ENCODE measurements at regions not wholly inside any gene's neighbourhood (a gene's known extent, or its start where the extent isn't known, plus 50 kb on each side); places are given as distances from the start of the nearest gene placed in this dataset.

DNA sequence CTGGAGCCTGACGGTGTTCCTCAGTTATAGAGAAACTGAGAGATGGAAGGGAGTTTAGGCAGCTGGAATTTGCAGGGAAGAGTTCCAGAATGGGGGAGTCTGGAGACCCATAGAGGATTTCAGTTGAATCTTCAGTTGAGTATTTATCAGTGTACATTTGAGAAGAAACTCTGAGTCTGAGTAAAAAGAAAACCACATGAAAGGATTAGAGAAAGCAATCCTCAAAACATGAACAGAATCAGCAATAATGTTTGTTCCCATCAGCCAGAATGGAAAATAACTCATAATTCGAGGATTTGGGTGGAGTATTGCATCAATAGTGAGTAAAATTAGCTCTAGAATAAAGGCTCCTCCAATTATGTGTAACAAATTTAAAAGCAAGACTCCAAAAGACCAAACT is 130.0 kb upstream of the AHR start:
- DNase-seq (ENCODE audit: low spot score): peak; percentile 40
- in situ Hi-C loops (cut with MboI; ENCODE audit: low sequenced_read_pairs, unreplicated experiment): no loop called here
- TF ChIP-seq, protein P1, sequence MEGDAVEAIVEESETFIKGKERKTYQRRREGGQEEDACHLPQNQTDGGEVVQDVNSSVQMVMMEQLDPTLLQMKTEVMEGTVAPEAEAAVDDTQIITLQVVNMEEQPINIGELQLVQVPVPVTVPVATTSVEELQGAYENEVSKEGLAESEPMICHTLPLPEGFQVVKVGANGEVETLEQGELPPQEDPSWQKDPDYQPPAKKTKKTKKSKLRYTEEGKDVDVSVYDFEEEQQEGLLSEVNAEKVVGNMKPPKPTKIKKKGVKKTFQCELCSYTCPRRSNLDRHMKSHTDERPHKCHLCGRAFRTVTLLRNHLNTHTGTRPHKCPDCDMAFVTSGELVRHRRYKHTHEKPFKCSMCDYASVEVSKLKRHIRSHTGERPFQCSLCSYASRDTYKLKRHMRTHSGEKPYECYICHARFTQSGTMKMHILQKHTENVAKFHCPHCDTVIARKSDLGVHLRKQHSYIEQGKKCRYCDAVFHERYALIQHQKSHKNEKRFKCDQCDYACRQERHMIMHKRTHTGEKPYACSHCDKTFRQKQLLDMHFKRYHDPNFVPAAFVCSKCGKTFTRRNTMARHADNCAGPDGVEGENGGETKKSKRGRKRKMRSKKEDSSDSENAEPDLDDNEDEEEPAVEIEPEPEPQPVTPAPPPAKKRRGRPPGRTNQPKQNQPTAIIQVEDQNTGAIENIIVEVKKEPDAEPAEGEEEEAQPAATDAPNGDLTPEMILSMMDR (IDR thresholded peaks at IDR 0.05; ENCODE audit: borderline replicate concordance, control extremely low read depth, extremely low read depth, insufficient read depth, missing control alignments): no peak

GRCh38 chr7:17171427-17171826 is 127.0 kb upstream of the AHR start:
- DNase-seq (ENCODE audit: low spot score): no peak
- TF ChIP-seq, protein P1 (IDR thresholded peaks at IDR 0.05; ENCODE audit: borderline replicate concordance, control extremely low read depth, extremely low read depth, insufficient read depth, missing control alignments): no peak
- in situ Hi-C loops (cut with MboI; ENCODE audit: low sequenced_read_pairs, unreplicated experiment): no loop called here

- no peak for DNase-seq (ENCODE audit: low spot score)
- TF ChIP-seq, protein P1 (IDR thresholded peaks at IDR 0.05; ENCODE audit: borderline replicate concordance, control extremely low read depth, extremely low read depth, insufficient read depth, missing control alignments): no peak
- in situ Hi-C loops (cut with MboI; ENCODE audit: low sequenced_read_pairs, unreplicated experiment): no loop called here
Measured at GRCh38 chr7:17176371-17177032, 122.0 kb upstream of the AHR start.

- in situ Hi-C loops (cut with MboI; ENCODE audit: low sequenced_read_pairs, unreplicated experiment): no loop called here
Measured at GRCh38 chr7:17178545-17178944, 119.9 kb upstream of the AHR start.

GRCh38 chr7:17181482-17181881 is 117.0 kb upstream of the AHR start:
- no peak for DNase-seq (ENCODE audit: low spot score)
- TF ChIP-seq, protein P1 (IDR thresholded peaks at IDR 0.05; ENCODE audit: borderline replicate concordance, control extremely low read depth, extremely low read depth, insufficient read depth, missing control alignments): no peak
- in situ Hi-C loops (cut with MboI; ENCODE audit: low sequenced_read_pairs, unreplicated experiment): no loop called here

More at GRCh38 chr7:17178545-17178944, 119.9 kb upstream of the AHR start:
- TF ChIP-seq, protein P1 (IDR thresholded peaks at IDR 0.05; ENCODE audit: borderline replicate concordance, control extremely low read depth, extremely low read depth, insufficient read depth, missing control alignments): no peak
- DNase-seq (ENCODE audit: low spot score): no peak

GRCh38 chr7:17183630-17184328 is 114.7 kb upstream of the AHR start:
- DNase-seq (ENCODE audit: low spot score): no peak
- in situ Hi-C loops (cut with MboI; ENCODE audit: low sequenced_read_pairs, unreplicated experiment): no loop called here
- TF ChIP-seq, protein P1 (IDR thresholded peaks at IDR 0.05; ENCODE audit: borderline replicate concordance, control extremely low read depth, extremely low read depth, insufficient read depth, missing control alignments): no peak
